Inflammatory macrophage treated with lipopolysaccharide for 1 hour (primary cell): ENCODE measurements at regions not wholly inside any gene's neighbourhood (a gene's known extent, or its start where the extent isn't known, plus 50 kb on each side); places are given as distances from the start of the nearest gene placed in this dataset.
"Not testable (repeated sequence)": the region's sequence is repeated elsewhere in the genome, so short reads cannot be mapped to it uniquely, and the experiment has no call there.

Experiments
- DNase-seq, 2 donors: peaks; one replicate each; pipeline ENCODE4 v3.0.0-alpha.2; 2020 to 2022

- no peak for DNase-seq
Measured at GRCh38 chr13:80840316-80840976, 499.5 kb upstream of the SPRY2 start.

GRCh38 chr13:80835902-80836301 is 495.0 kb upstream of the SPRY2 start:
- DNase-seq, result no peak

- DNase-seq, result no peak
Measured at GRCh38 chr13:80830431-80830830, 489.5 kb upstream of the SPRY2 start.

- no peak for DNase-seq
Measured at GRCh38 chr13:80828759-80829158, 487.8 kb upstream of the SPRY2 start.

GRCh38 chr13:80825276-80825675 is 484.4 kb upstream of the SPRY2 start:
- DNase-seq, result no peak

GRCh38 chr13:80824229-80824628 is 483.3 kb upstream of the SPRY2 start:
- DNase-seq, result no peak

- DNase-seq, result no peak
Measured at GRCh38 chr13:80823472-80823871, 482.5 kb upstream of the SPRY2 start.

- no peak for DNase-seq
Measured at GRCh38 chr13:80821466-80821865, 480.5 kb upstream of the SPRY2 start.

- no peak for DNase-seq
Measured at GRCh38 chr13:80817979-80818378, 477.1 kb upstream of the SPRY2 start.

GRCh38 chr13:80814541-80814940 is 473.6 kb upstream of the SPRY2 start:
- no peak for DNase-seq

- DNase-seq, result not testable (repeated sequence)
Measured at GRCh38 chr13:80810294-80810693, 469.4 kb upstream of the SPRY2 start.

GRCh38 chr13:80802946-80803345 is 462.0 kb upstream of the SPRY2 start:
- no peak for DNase-seq

- no peak for DNase-seq
Measured at GRCh38 chr13:80798576-80799133, 457.7 kb upstream of the SPRY2 start.

- DNase-seq, result no peak
Measured at GRCh38 chr13:80787604-80788003, 446.7 kb upstream of the SPRY2 start.

- no peak for DNase-seq
Measured at GRCh38 chr13:80783926-80784565, 443.1 kb upstream of the SPRY2 start.

GRCh38 chr13:80782441-80782840 is 441.5 kb upstream of the SPRY2 start:
- DNase-seq, result no peak

- no peak for DNase-seq
Measured at GRCh38 chr13:80778297-80778696, 437.4 kb upstream of the SPRY2 start.

GRCh38 chr13:80757694-80758093 is 416.8 kb upstream of the SPRY2 start:
- no peak for DNase-seq

- no peak for DNase-seq
Measured at GRCh38 chr13:80755910-80756309, 415.0 kb upstream of the SPRY2 start.

- DNase-seq, result no peak
Measured at GRCh38 chr13:80754441-80754840, 413.5 kb upstream of the SPRY2 start.

- no peak for DNase-seq
Measured at GRCh38 chr13:80753866-80754265, 412.9 kb upstream of the SPRY2 start.

- no peak for DNase-seq
Measured at GRCh38 chr13:80751854-80752253, 410.9 kb upstream of the SPRY2 start.

GRCh38 chr13:80744147-80744914 is 403.4 kb upstream of the SPRY2 start:
- no peak for DNase-seq

- DNase-seq, result peak in 1 of 2 donors; percentile 1
Measured at GRCh38 chr13:80742033-80742432, 401.1 kb upstream of the SPRY2 start.
